GM21529 (cell line): ENCODE measurements at regions not wholly inside any gene's neighbourhood (a gene's known extent, or its start where the extent isn't known, plus 50 kb on each side); places are given as distances from the start of the nearest gene placed in this dataset.

Source experiments
- ATAC-seq: cut with Tn5 transposase; IDR thresholded peaks from one replicate; pipeline ENCODE4 v1.9.1; 2021; ENCODE audit not compliant: unreplicated experiment

GRCh38 chr9:29838491-29839020 lies 2265.3 kb upstream of the C9orf72 start:
- no peak for ATAC-seq

GRCh38 chr9:29844251-29844650 lies 2271.0 kb upstream of the C9orf72 start:
- ATAC-seq, result no peak

DNA sequence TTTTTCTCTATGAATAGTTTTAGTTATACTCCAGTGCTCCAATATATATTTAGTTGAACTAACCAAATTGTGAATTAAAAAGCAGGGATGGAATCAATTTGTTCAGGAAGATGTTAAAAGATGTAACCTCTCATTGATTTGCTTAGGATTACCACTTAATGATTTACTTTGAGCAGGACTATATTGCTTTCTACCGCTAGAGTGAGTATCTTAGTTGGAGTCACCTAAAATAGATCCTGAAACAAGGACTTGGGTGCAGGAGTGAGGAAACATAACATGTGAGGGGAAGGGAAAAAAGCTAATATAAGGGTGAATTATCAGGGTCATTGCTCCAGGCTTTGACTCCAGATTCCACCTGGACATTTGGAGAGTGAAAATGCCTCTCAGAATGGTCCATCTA lies 2277.4 kb upstream of the C9orf72 start:
- ATAC-seq, result no peak

GRCh38 chr9:29861803-29862202 lies 2288.5 kb upstream of the C9orf72 start:
- no peak for ATAC-seq

DNA sequence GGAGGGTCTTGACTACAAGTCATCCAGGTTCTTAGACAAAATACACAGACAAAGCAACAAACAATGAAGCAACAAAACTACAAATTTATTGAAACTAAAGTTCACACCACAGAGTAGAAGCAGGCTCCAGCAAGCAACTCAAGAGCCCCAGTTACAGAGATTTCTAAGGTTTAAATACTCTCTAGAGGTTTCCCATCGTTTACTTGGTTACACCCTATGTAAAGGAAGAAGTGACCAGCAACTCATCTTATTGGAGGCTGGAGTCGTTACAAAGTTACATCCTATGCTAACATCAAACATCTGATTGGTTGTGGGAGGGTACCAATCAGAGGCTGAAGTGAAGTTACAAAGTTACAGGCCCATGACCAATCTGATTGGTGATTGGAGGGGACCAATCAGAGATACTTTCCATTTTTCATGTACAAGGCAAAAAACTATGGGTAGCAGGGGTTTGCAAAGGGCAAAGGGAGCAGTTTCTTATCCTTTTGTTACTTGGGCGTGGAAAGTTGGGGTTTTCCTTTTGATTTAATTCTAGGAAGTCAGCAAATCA lies 2292.6 kb upstream of the C9orf72 start:
- no peak for ATAC-seq

DNA sequence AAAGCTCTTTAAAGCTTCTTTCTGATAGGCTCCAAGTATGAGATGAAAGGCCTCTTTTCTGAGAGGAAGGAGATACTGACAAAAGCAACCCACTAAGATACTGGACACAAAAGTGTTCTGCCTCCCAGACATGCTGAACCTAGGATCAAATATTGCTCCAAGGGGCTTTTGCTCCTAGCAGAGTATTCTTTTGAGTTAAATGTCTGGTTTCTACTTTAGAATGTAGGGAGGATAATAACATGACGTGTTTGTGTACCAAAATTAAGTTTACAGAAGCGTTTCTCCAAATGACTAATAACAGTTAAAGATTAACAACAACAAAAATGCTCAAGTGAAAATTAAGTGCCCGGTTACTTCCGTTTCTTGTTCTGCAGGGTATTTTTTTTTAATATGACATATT lies 2293.3 kb upstream of the C9orf72 start:
- ATAC-seq, result no peak

DNA sequence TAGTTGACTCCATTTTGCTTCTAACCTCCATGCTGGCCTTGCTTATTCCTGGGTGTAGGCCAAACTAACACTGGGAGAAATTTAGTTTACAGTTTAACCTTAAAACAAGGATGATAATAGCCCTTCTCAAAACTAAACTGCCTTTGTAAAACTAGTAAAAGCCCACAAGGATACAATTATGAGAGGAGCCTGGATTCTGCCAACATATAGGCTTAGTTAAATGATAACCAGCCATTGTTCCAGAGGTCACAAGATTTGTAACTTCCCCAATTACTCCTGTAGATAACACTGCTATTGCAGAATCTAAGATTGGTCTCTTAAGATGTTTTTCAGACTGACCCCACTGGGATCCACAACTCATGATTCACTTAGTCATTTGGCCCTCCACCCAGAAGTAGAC lies 2300.3 kb upstream of the C9orf72 start:
- no peak for ATAC-seq

DNA sequence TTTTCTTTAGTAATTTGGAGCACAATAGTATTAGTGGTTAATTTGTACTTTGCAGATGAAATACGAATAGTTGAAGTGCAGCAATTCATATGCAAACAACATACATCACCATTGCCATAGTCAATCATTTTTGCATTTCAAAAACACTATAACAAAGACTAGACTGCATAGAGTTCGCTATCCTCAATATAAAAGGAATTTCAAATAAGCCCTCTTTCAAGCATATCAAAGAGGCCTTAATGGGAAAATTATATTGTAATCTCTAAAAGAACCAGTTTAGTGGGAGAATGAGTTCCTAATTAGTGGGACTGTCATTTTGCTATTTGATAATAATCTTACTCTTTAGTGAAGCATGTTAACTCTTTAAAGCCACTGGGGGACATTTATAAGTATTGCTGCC lies 2302.3 kb upstream of the C9orf72 start:
- ATAC-seq, result no peak

DNA sequence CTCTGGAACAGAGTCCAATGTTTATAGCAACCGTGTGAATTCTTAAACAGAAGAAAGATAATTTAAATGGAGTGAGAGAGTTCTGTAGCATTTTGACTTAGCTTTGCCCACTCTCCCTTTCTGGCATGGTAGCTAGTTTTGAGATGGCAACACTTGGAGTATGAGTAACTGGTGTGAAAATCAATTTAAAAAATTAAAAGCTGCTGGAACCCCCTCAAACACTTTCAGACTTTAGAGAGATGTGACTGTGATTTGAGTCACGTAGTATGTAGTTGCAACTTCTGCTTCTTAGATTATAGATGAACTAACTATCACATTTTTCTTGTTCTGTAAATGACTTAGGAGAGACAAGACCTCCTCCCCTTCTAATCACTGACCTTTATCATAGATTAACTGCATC lies 2309.5 kb upstream of the C9orf72 start:
- no peak for ATAC-seq

GRCh38 chr9:29906065-29906464 lies 2332.8 kb upstream of the C9orf72 start:
- ATAC-seq, result no peak

GRCh38 chr9:29928072-29928471 lies 2354.8 kb upstream of the C9orf72 start:
- ATAC-seq, result no peak

GRCh38 chr9:29939559-29939958 lies 2366.3 kb upstream of the C9orf72 start:
- no peak for ATAC-seq

DNA sequence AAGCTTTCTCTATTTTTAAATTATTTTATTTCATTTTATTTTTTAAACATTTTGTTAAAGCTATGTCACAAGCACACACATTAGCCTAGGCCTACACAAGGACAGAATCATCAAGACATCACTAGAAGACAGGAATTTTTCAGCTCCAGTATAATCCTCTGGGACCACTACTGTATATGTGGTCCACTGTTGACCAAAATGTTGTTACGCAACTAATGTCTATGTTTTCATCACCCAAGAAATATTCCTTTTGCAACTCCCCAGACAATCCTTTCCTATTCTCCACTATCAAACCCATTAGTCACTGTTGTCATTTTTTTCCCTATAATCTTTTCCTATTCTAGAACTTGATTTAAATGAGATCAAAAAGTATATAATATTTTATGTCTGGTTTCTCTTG lies 2371.7 kb upstream of the C9orf72 start:
- no peak for ATAC-seq

- ATAC-seq, result no peak
Measured at GRCh38 chr9:29958469-29958868, 2385.2 kb upstream of the C9orf72 start.

GRCh38 chr9:29965834-29966233 lies 2392.6 kb upstream of the C9orf72 start:
- no peak for ATAC-seq

DNA sequence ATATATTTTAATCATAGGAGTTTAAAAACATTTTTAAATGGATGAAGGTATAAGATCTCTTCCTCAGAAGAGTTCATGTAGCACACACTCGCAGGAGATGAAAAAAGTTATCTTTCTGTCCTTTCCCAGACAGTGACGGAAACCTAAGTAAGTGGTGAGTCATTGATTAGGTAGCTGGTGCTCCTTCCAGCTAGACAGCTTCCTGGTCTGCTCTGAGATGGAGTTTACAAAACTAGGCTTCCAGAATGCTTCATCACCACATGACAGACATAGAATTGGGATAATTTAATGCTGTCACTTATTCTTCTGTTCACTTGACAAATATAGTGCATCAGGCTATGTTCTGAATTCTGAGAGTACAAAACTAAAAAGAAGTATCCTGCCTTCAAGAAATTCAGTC lies 2393.0 kb upstream of the C9orf72 start:
- no peak for ATAC-seq

DNA sequence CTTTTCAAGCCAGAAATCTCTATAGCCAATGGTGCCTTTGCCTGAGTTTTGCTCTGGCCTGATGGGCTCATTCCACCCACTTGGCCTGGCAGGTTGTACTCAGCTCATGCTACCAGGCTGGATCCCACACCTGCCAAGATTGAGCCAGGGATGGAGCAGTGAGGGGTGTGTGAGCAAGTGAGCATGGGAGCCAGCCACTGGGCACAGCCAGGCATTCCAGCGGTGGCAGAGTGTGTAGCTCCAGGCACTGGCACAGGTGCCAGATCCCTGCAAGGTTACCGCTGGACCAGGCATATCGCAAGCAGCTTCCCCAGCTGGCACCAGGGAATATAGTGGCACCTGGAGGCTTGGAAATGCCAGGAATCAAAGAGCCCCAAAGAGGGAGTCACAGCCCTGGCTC lies 2395.6 kb upstream of the C9orf72 start:
- ATAC-seq, result no peak

GRCh38 chr9:29969408-29969807 lies 2396.1 kb upstream of the C9orf72 start:
- ATAC-seq, result no peak

DNA sequence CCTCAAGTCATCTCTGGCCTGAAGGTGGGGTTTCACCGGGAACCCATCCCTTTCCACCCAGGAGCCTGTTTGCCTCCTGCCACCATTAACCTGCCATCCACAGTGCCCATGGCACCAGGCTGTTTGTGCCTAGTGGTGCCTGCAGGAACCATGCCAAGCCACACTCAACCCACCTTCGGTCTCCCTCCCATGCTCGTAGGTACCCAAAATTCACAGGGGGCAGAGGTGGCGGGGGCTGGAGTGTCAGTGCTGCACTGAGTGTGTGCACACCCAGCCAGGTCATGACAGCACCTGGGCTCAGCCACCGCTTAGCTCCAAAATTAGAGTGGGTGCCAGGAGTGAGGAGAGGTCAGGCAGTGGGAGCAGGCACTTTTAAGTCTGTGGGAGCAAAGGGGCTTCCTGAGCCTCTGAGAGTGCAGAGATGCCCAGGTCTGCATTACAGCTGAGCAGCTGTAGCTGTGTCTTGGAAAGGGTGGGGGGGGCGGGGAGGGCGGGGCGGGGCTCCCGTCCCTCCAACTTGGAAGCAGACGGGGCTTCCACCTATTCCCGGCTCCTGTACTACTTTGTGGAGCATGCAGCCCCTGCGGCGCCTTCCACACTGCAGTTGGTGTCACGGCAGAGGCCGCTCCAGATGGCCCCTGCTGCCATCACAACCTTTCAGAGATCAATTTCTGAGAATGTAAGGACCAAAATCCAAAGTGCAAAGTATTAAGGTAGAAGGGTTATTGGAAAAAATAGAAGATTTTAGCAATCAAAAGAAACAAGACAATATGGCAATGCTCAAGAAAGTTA lies 2396.8 kb upstream of the C9orf72 start:
- no peak for ATAC-seq

GRCh38 chr9:29974197-29974596 lies 2400.9 kb upstream of the C9orf72 start:
- no peak for ATAC-seq

- no peak for ATAC-seq
Measured at GRCh38 chr9:29976981-29977380, 2403.7 kb upstream of the C9orf72 start.

DNA sequence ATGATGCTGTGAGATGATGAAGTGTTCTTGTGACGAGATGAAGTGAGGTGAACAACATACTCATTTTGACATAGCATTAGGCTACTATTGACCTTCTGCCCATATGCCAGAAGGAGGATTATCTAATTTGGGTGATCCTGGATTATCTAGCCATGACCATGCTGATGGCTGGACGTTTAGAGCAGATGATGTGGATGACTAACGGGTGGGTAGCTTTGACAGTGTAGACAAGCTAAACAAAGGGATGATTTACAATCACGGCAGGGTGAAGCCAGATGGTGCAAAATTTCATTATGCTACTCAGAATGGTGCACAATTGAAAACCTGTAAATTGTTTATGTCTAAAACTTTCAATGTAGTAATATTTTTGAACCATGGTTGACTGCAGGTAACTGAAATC lies 2403.4 kb upstream of the ACO1 start:
- no peak for ATAC-seq

- no peak for ATAC-seq
Measured at GRCh38 chr9:29999645-30000044, 2384.8 kb upstream of the ACO1 start.
